ENCODE measurements at regions not wholly inside any gene's neighbourhood (a gene's known extent, or its start where the extent isn't known, plus 50 kb on each side); places are given as distances from the start of the nearest gene placed in this dataset.

GRCh38 chr14:66045572-66046021 lies 440.6 kb upstream of the CCDC196 start:
- no peak overlapping the region for H3K27ac ChIP-seq
- no peak for DNase-seq (ENCODE audit: low read depth, low spot score)

DNA sequence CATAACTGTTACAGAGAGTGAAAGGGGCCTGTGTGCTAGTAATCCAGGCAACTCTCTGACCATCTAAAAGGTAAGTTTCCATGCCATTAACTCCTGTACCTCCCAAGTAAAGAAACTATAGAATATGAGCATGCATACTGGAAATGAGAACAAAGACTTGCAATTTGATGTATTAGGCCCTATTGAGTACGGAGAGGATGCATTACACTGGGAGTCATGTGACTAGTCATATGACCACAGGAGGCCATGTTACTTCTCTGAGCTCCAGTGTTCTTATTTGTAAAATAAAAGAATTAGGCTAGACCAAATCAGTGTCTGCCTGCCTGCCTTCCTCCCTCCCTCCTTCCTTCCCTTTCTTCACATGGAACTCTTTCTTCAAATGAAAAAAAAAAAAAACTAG lies 440.1 kb upstream of the CCDC196 start:
- no peak overlapping the region for H3K27ac ChIP-seq
- no peak for DNase-seq (ENCODE audit: low read depth, low spot score)

DNA sequence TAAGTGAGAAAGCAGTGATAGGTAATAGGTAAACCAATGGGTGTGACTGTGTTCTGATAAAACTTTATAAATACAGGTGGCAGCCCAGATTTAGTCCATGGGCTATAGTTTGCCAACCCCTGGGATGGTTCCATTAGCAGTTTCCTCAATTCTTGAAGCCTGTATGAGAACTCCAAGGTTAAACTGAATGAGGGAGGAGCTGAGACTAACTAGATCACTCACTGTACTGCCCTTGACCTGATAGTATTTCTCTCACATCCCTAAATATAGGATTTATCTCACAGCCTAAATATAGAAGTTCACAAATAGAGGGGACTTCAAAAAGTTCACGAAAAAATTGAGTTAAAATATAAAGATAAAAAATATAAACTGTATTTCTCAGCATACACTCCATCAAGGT lies 439.6 kb upstream of the CCDC196 start:
- no peak for DNase-seq (ENCODE audit: low read depth, low spot score)
- H3K27ac ChIP-seq = no peak overlapping the region

DNA sequence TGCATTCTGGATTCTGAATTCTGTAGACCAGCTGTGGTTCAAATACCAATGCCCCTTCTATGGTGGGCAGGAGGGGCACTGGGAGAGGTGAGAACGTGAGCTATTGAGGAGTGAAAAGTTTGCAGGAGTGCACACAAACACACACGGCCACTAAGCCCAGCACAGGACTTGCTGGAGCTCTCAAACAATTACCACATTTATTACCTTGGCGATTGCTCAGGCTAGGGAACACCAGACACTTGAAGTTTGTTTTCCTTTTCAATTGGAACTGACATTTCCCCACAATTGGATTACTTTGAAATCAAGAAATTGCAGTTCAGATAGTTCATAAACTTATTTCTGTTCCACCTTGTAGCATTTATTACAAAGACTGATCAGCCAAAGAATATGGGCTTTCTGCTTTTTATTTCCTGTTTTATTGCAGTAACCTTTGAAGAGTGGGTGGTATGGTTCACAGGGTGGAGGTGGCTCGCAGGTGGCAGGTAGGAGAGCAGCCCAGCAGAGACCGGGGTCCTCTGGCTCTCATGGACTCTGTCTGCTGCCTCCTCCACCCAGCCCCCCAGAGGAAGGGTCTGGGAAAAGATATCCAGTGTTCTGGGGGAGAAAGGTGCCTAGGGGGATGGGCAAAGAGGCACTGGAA lies 429.8 kb upstream of the CCDC196 start:
- no peak for DNase-seq (ENCODE audit: low read depth, low spot score)
- no peak overlapping the region for H3K27ac ChIP-seq

- DNase-seq (ENCODE audit: low read depth, low spot score) = no peak
- no peak overlapping the region for H3K27ac ChIP-seq
Measured at GRCh38 chr14:66056926-66057552, 429.1 kb upstream of the CCDC196 start.

- DNase-seq (ENCODE audit: low read depth, low spot score) = no peak
- no peak overlapping the region for H3K27ac ChIP-seq
Measured at GRCh38 chr14:66065188-66065587, 421.0 kb upstream of the CCDC196 start.

GRCh38 chr14:66066981-66067776 lies 419.0 kb upstream of the CCDC196 start:
- DNase-seq (ENCODE audit: low read depth, low spot score) = no peak
- no peak overlapping the region for H3K27ac ChIP-seq

DNA sequence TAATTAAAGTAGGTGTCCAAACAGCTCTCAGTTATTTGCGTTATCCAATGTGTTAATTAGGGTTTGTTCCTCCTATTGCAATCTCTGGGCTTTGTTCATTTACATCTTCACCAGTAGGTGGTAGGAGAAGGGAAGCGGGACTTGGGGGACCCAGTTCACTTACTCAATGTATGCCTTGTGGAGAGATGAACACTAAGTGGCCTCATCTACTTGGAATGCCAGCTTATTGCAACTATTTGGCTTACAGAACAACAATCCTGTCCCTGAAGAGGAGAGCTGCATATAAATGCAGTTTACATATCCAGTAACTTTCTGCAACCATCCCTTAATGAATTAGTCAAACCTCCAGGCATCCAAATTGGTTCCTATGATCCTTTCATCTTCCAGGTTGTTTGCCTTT lies 417.1 kb upstream of the CCDC196 start:
- no peak for DNase-seq (ENCODE audit: low read depth, low spot score)
- H3K27ac ChIP-seq = no peak overlapping the region

GRCh38 chr14:66069830-66070541 lies 416.2 kb upstream of the CCDC196 start:
- DNase-seq (ENCODE audit: low read depth, low spot score) = no peak
- no peak overlapping the region for H3K27ac ChIP-seq

- H3K27ac ChIP-seq = no peak overlapping the region
- no peak for DNase-seq (ENCODE audit: low read depth, low spot score)
Measured at GRCh38 chr14:66070542-66071319, 415.4 kb upstream of the CCDC196 start.

GRCh38 chr14:66072190-66073084 lies 413.7 kb upstream of the CCDC196 start:
- no peak overlapping the region for H3K27ac ChIP-seq
- DNase-seq (ENCODE audit: low read depth, low spot score) = no peak

GRCh38 chr14:66074537-66074936 lies 411.6 kb upstream of the CCDC196 start:
- no peak overlapping the region for H3K27ac ChIP-seq
- DNase-seq (ENCODE audit: low read depth, low spot score) = no peak

GRCh38 chr14:66076176-66076575 lies 410.0 kb upstream of the CCDC196 start:
- no peak overlapping the region for H3K27ac ChIP-seq
- no peak for DNase-seq (ENCODE audit: low read depth, low spot score)

DNA sequence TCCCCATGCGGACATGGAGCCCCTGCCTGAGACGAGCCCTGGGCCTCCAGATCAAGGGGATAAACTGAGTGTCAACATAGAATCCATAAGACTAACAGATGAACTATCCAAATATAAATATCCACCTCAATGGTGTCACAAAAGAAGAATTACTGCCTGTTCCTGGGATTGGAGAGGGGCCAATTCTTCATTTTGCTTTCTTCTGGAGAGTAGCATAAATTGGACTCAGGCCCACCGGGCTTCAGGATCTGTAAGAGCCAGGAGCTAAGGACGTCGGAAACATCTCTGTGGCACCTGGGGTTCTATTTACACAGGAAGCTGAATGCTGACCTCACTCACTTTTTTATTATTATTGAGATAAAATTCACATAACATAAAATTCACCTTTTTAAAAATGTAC lies 408.2 kb upstream of the CCDC196 start:
- DNase-seq (ENCODE audit: low read depth, low spot score) = no peak
- H3K27ac ChIP-seq = no peak overlapping the region

DNA sequence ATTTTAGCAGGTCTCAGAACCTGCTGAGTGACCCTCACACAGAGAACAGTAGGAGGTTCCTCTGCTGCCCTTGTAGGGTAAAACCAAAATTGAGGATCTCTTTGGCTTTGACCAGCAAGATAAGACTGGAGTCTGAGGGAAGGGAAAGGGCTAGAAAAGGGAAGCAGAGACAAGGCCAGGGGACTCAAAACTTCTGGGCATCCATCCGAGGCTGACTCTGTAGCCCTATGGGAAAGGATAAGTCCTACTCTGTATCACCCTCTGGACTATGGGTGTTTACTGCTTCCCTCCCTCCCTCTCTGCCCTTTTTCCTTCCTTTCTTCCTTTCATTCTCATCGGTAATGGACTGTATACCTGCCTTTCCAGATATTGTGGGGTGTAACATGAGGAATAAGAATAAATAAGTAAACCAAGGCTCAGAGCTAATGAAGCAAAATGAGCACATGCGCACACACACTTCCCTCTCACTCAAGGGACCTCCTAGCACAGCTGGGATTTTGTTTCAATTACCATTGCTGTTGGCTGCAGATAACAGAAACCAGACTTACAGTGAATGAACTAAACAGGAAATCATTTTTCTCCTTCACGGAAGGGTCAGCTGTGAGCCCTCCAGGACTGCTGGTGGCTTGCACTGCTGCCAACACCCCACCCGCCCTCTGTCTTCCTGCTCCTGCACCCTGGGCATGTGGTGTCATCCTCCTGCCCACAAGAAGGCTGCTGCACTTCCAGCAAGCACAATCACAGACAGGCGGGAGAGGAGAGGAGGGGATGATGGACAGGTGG lies 404.4 kb upstream of the CCDC196 start:
- no peak for DNase-seq (ENCODE audit: low read depth, low spot score)
- no peak overlapping the region for H3K27ac ChIP-seq

DNA sequence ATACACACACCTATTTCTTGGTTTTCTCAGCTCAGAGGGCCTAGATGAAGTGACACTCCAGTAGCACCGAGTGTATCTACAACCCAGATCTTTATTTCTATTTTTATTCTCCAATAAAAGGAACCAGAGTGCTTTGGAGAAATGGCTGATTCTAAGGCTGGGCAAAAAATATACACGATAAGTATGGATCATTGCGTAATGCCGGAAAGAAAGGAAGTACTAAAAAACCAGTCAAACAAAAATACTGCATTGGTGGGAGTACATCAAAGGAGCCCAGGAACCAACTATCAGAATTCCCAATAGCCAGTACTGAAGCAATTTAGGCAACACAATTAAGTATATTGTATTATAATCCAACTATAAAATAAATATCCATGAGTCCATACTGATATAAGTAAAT lies 400.9 kb upstream of the CCDC196 start:
- no peak overlapping the region for H3K27ac ChIP-seq
- no peak for DNase-seq (ENCODE audit: low read depth, low spot score)

- DNase-seq (ENCODE audit: low read depth, low spot score) = no peak
- H3K27ac ChIP-seq = no peak overlapping the region
Measured at GRCh38 chr14:66085665-66086064, 400.5 kb upstream of the CCDC196 start.

- no peak for DNase-seq (ENCODE audit: low read depth, low spot score)
- no peak overlapping the region for H3K27ac ChIP-seq
Measured at GRCh38 chr14:66087231-66087630, 398.9 kb upstream of the CCDC196 start.

Measured in epithelial cell of prostate (primary cell).